HG03558 (cell line): ENCODE measurements at regions not wholly inside any gene's neighbourhood (a gene's known extent, or its start where the extent isn't known, plus 50 kb on each side); places are given as distances from the start of the nearest gene placed in this dataset.

Source experiments
- ATAC-seq: cut with Tn5 transposase; IDR thresholded peaks from one replicate; pipeline ENCODE4 v1.9.1; 2021; ENCODE audit warnings: moderate number of reproducible peaks; ENCODE audit not compliant: unreplicated experiment; ENCODE audit errors: extremely low read depth

DNA sequence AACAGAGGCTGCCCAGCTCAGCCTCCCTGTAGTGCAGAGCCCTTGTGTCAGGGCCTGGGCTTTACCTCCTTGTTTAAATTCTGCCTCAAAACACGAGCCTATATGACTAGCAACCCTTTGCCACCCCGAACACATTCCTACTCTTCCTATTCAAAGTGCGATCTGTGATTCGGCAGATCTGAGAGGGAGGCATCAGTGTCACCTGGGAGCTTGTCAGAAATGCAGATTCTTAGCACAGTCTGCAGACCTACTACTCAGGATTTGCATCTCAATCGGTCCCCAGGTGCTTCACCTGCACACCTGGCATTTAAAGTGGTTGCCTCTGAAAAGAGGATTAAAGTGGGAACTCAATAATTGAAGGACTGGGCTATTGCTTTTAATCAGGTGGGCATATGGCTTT, 273.2 kb upstream of the TOPAZ1 start:
- no peak for ATAC-seq

- no peak for ATAC-seq
Measured at GRCh38 chr3:43969944-43970343, 271.7 kb upstream of the TOPAZ1 start.

DNA sequence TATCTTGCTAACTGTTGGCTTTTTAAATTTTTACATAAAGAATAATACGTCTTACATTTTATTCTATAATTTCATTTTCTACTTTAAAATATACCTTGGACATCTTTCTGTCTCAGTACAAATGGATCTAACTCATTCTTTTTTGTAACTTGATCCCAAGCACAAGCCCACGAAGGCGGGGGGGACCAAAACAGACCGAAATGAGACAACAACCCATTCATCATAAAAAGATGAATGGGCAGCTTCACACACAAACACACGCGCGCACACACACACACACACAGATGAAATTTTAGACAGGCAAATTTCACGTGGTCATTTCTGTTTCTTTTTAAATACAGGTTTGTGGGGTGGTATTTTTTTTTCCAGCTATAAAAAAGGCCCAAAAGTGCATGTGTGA, 271.3 kb upstream of the TOPAZ1 start:
- no peak for ATAC-seq

GRCh38 chr3:43970920-43971319, 270.8 kb upstream of the TOPAZ1 start:
- ATAC-seq = no peak

DNA sequence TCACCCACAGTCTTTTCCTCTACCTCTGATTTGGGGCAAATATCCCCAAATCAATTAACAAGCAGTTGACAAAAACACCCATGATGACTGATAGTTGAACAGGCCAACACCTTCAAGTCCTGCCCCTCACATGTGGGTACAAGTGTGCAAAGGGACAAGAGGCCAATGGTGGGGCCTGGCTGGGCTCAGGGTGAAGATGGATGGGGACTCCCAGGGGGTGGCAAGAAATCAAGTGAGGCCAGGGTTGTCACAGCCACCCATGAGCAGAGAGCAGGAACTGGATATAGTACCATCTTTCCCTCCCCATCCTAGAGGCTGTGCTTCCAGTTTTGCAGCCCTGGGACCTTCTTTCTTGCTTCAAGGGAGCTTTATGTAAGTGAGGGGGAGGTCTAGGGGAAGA, 270.2 kb upstream of the TOPAZ1 start:
- ATAC-seq = no peak

- no peak for ATAC-seq
Measured at GRCh38 chr3:43978708-43979107, 263.0 kb upstream of the TOPAZ1 start.

DNA sequence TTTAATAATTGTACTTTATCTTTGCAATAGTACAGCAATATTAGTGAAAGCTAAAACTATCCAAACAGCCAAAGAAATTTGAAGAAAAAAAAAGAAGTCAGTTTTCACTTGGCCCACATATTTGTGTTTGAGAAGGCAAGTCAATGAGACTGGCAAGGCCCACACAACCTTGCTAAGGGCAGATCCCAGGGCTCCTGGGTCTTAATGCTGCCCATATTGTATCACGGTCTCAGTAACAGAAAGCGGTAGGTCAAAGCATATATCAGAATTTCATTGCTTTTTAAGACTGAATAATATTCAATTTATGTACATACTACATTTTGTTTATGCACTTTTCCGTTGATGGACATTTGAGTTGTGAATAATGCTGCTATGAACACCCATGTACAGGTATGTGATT, 262.0 kb upstream of the TOPAZ1 start:
- ATAC-seq = no peak

- no peak for ATAC-seq
Measured at GRCh38 chr3:43994657-43995546, 246.8 kb upstream of the TOPAZ1 start.

DNA sequence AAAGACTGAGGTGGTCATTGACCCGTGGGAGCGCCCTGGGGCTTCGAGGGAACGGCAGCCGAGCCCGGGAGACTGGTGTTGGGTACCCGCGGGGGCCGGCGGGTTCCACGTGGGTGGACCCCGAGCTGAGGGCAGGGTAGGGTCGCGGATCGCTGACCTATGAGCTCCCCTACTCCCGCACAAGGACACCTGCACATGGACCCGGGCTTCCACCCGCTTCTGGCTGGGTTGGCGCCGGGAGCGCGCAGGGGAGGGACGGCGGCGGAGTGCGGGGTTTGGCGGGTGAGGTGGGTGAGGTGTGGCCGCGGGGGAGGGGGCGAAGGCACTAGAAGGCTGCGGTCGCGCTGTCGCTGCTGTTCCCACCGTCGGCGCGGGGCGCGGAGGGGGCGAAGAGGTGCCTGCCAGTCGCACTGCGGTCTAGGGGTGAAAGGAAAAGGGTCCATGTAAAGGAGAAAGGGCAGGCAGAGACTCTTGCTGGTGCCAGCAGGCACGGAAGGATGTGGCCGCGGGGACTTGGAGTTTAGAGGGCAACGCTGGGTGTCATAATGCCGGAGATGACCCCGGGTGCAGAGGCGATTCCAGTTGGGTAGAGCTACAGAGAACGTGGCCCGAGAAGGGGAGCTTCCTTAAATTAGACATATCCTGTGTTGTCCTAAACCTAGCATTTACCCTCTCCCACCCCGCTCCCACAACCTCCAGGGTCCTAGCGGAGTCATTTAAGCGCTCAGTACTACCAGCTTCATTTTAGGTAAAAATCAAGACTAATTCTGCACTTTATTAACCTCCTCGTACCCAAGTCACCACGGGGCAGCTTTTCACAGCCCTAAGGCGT, 245.9 kb upstream of the TOPAZ1 start:
- no peak for ATAC-seq

DNA sequence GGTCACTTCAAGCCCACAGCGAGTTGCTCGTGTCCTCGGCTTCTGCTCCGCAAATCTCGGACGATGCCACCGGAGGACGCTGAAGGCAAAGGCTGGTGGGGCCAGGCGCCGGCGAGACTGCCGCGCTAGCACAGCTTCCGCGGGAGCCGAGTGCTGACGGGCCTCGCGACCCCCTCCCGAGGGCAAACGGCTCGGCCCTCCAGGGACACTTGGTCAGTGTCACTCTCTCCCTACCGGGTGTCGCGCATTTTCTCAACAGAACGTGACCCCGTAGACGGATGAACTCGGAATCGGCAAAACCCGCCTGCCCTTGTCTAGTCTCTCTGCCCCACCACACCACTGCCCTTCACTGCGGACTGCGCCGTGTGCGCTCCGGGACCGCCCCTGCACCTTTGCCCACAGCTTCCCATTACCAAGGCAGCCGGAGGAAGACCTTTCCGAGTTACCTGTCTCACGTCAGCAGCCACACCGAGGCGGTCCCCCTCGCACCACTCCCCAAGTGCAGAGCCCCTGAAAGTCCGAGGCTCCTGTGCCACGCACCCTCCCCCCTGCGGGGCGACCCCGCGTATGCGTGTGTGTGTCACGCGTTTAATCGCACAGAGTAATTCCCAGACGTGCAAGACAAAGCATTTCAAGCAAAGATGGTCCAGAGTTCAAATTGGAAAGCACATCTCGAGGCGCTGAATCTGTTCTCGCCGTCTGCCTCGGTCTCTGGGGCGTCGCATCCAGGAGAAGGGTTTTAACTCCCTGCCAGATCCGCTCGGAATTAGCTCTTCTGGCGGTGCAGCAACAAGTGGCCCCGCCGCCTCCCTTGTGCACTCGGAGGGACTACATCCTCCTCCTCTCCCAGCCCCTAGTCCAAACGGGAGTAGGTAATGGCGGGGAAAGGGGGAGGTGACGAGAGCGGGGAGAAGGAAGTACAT, 245.0 kb upstream of the TOPAZ1 start:
- ATAC-seq = no peak

- no peak for ATAC-seq
Measured at GRCh38 chr3:43997316-43997715, 244.4 kb upstream of the TOPAZ1 start.

- ATAC-seq = no peak
Measured at GRCh38 chr3:43997788-43998369, 243.8 kb upstream of the TOPAZ1 start.

DNA sequence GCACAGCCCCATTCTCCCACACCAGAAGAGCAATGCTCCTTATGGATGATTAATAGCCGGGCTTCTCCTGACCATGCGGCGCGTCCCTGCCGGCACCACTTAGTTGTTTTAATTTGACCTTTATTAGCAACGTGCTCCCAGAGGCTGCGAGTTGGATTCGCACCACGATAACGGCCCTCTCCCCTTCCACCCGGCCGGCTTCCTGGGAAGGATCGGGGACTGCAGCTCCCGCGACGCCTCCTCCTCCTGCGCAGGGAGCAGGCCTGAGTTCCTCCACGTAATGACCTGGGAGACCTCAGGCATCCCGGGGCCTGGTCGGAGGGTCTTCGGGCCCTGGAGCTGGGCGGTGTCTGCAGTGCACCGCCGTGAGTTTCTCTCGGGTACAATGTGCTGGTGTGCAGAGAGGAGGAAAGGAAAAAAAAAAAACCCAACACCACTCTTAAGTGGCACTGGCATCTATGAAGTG, 243.3 kb upstream of the TOPAZ1 start:
- no peak for ATAC-seq

GRCh38 chr3:43998836-43999727, 242.6 kb upstream of the TOPAZ1 start:
- ATAC-seq = no peak

- ATAC-seq = no peak
Measured at GRCh38 chr3:43999728-44000319, 241.9 kb upstream of the TOPAZ1 start.

GRCh38 chr3:44000586-44000985, 241.1 kb upstream of the TOPAZ1 start:
- ATAC-seq = no peak

GRCh38 chr3:44001072-44001471, 240.6 kb upstream of the TOPAZ1 start:
- ATAC-seq = no peak

- ATAC-seq = no peak
Measured at GRCh38 chr3:44003801-44004200, 237.9 kb upstream of the TOPAZ1 start.

- ATAC-seq = no peak
Measured at GRCh38 chr3:44011680-44012079, 230.0 kb upstream of the TOPAZ1 start.
